ENCODE measurements at regions not wholly inside any gene's neighbourhood (a gene's known extent, or its start where the extent isn't known, plus 50 kb on each side); places are given as distances from the start of the nearest gene placed in this dataset.

- no peaks in the 10 kb centered on the region for H3K4me1 Mint-ChIP-seq (ENCODE audit: low read depth)
- DNase-seq, result no peak
- CTCF ChIA-PET, result no interaction called here
- POLR2A ChIA-PET, result no interaction called here
- intact Hi-C loops (cut with micrococcal nuclease), result no loop called here
- H3K36me3 Mint-ChIP-seq, result no peaks in the 10 kb centered on the region
- H3K9me3 Mint-ChIP-seq, result no peaks in the 10 kb centered on the region
- no peak overlapping the region for H3K27ac Mint-ChIP-seq
- H3K4me3 Mint-ChIP-seq, result no peak overlapping the region
- H3K27me3 Mint-ChIP-seq, result no peaks in the 10 kb centered on the region
Measured at GRCh38 chr3:86229086-86229774, 761.7 kb downstream of the VGLL3 start.

- no peaks in the 10 kb centered on the region for H3K4me1 Mint-ChIP-seq (ENCODE audit: low read depth)
- no peaks in the 10 kb centered on the region for H3K36me3 Mint-ChIP-seq
- no peaks in the 10 kb centered on the region for H3K27me3 Mint-ChIP-seq
- no peak for DNase-seq
- CTCF ChIA-PET, result no interaction called here
- POLR2A ChIA-PET, result no interaction called here
- H3K9me3 Mint-ChIP-seq, result no peaks in the 10 kb centered on the region
- intact Hi-C loops (cut with micrococcal nuclease), result no loop called here
- no peak overlapping the region for H3K27ac Mint-ChIP-seq
- H3K4me3 Mint-ChIP-seq, result no peak overlapping the region
Measured at GRCh38 chr3:86228101-86228500, 762.8 kb downstream of the VGLL3 start.

GRCh38 chr3:86225461-86225860, 765.5 kb downstream of the VGLL3 start:
- peaks cover 11% of the 10 kb centered on the region for H3K9me3 Mint-ChIP-seq
- H3K36me3 Mint-ChIP-seq, result no peaks in the 10 kb centered on the region
- POLR2A ChIA-PET, result no interaction called here
- no peak overlapping the region for H3K4me3 Mint-ChIP-seq
- intact Hi-C loops (cut with micrococcal nuclease), result no loop called here
- no peaks in the 10 kb centered on the region for H3K27me3 Mint-ChIP-seq
- no peaks in the 10 kb centered on the region for H3K4me1 Mint-ChIP-seq (ENCODE audit: low read depth)
- CTCF ChIA-PET, result no interaction called here
- no peak overlapping the region for H3K27ac Mint-ChIP-seq
- DNase-seq, result no peak

- no peak for DNase-seq
- Mint-ChIP-seq H3K9me3 (peaks cover 18% of the 10 kb centered on the region), H3K4me1 (ENCODE audit: low read depth) (no peaks in the 10 kb centered on the region), H3K36me3 (no peaks in the 10 kb centered on the region), H3K27ac (no peak overlapping the region), H3K4me3 (no peak overlapping the region), H3K27me3 (no peaks in the 10 kb centered on the region)
- ChIA-PET POLR2A (no interaction called here), CTCF (no interaction called here)
- intact Hi-C loops (cut with micrococcal nuclease), result no loop called here
Measured at GRCh38 chr3:86221601-86222000, 769.3 kb downstream of the VGLL3 start.

- Mint-ChIP-seq H3K36me3 (no peaks in the 10 kb centered on the region), H3K9me3 (peaks cover 18% of the 10 kb centered on the region), H3K4me3 (no peak overlapping the region), H3K27ac (no peak overlapping the region), H3K27me3 (no peaks in the 10 kb centered on the region), H3K4me1 (ENCODE audit: low read depth) (no peaks in the 10 kb centered on the region)
- DNase-seq, result no peak
- POLR2A ChIA-PET, result no interaction called here
- intact Hi-C loops (cut with micrococcal nuclease), result no loop called here
- CTCF ChIA-PET, result no interaction called here
Measured at GRCh38 chr3:86208772-86209171, 782.2 kb downstream of the VGLL3 start.

- Mint-ChIP-seq H3K27me3 (no peaks in the 10 kb centered on the region), H3K9me3 (peaks cover 20% of the 10 kb centered on the region), H3K36me3 (no peaks in the 10 kb centered on the region), H3K27ac (no peak overlapping the region), H3K4me3 (no peak overlapping the region), H3K4me1 (ENCODE audit: low read depth) (no peaks in the 10 kb centered on the region)
- CTCF ChIA-PET, result no interaction called here
- intact Hi-C loops (cut with micrococcal nuclease), result no loop called here
- POLR2A ChIA-PET, result no interaction called here
- DNase-seq, result no peak
Measured at GRCh38 chr3:86182606-86183005, 808.3 kb downstream of the VGLL3 start.

GRCh38 chr3:86180696-86181095, 810.3 kb downstream of the VGLL3 start:
- Mint-ChIP-seq H3K4me1 (ENCODE audit: low read depth) (no peaks in the 10 kb centered on the region), H3K36me3 (no peaks in the 10 kb centered on the region), H3K9me3 (peaks cover 13% of the 10 kb centered on the region), H3K27ac (no peak overlapping the region), H3K4me3 (no peak overlapping the region), H3K27me3 (no peaks in the 10 kb centered on the region)
- DNase-seq, result no peak
- intact Hi-C loops (cut with micrococcal nuclease), result no loop called here
- ChIA-PET CTCF (no interaction called here), POLR2A (no interaction called here)

GRCh38 chr3:86178095-86178494, 812.9 kb downstream of the VGLL3 start:
- POLR2A ChIA-PET, result no interaction called here
- CTCF ChIA-PET, result no interaction called here
- Mint-ChIP-seq H3K27me3 (no peaks in the 10 kb centered on the region), H3K9me3 (no peaks in the 10 kb centered on the region), H3K4me1 (ENCODE audit: low read depth) (no peaks in the 10 kb centered on the region), H3K27ac (no peak overlapping the region), H3K4me3 (no peak overlapping the region), H3K36me3 (no peaks in the 10 kb centered on the region)
- DNase-seq, result no peak
- intact Hi-C loops (cut with micrococcal nuclease), result no loop called here

- Mint-ChIP-seq H3K9me3 (peaks cover 5% of the 10 kb centered on the region), H3K27ac (no peak overlapping the region), H3K4me1 (ENCODE audit: low read depth) (no peaks in the 10 kb centered on the region), H3K36me3 (no peaks in the 10 kb centered on the region), H3K27me3 (no peaks in the 10 kb centered on the region), H3K4me3 (no peak overlapping the region)
- intact Hi-C loops (cut with micrococcal nuclease), result no loop called here
- DNase-seq, result no peak
- CTCF ChIA-PET, result no interaction called here
- POLR2A ChIA-PET, result no interaction called here
Measured at GRCh38 chr3:86176445-86176784, 814.5 kb downstream of the VGLL3 start.

- Mint-ChIP-seq H3K9me3 (peaks cover 7% of the 10 kb centered on the region), H3K27me3 (no peaks in the 10 kb centered on the region), H3K27ac (no peak overlapping the region), H3K36me3 (no peaks in the 10 kb centered on the region), H3K4me1 (ENCODE audit: low read depth) (no peaks in the 10 kb centered on the region), H3K4me3 (no peak overlapping the region)
- intact Hi-C loops (cut with micrococcal nuclease), result no loop called here
- POLR2A ChIA-PET, result no interaction called here
- DNase-seq, result no peak
- CTCF ChIA-PET, result no interaction called here
Measured at GRCh38 chr3:86175593-86176444, 815.1 kb downstream of the VGLL3 start.

GRCh38 chr3:86175051-86175536, 815.9 kb downstream of the VGLL3 start:
- Mint-ChIP-seq H3K27me3 (no peaks in the 10 kb centered on the region), H3K4me3 (no peak overlapping the region), H3K9me3 (peaks cover 7% of the 10 kb centered on the region), H3K4me1 (ENCODE audit: low read depth) (no peaks in the 10 kb centered on the region), H3K27ac (no peak overlapping the region), H3K36me3 (no peaks in the 10 kb centered on the region)
- POLR2A ChIA-PET, result no interaction called here
- CTCF ChIA-PET, result no interaction called here
- no peak for DNase-seq
- intact Hi-C loops (cut with micrococcal nuclease), result no loop called here

GRCh38 chr3:86173401-86173800, 817.5 kb downstream of the VGLL3 start:
- no peak overlapping the region for H3K27ac Mint-ChIP-seq
- peaks cover 8% of the 10 kb centered on the region for H3K9me3 Mint-ChIP-seq
- no peak for DNase-seq
- no peaks in the 10 kb centered on the region for H3K27me3 Mint-ChIP-seq
- H3K4me1 Mint-ChIP-seq (ENCODE audit: low read depth), result no peaks in the 10 kb centered on the region
- ChIA-PET CTCF (no interaction called here), POLR2A (no interaction called here)
- H3K4me3 Mint-ChIP-seq, result no peak overlapping the region
- intact Hi-C loops (cut with micrococcal nuclease), result no loop called here
- H3K36me3 Mint-ChIP-seq, result no peaks in the 10 kb centered on the region

- Mint-ChIP-seq H3K27ac (no peak overlapping the region), H3K9me3 (peaks cover 10% of the 10 kb centered on the region), H3K4me1 (ENCODE audit: low read depth) (no peaks in the 10 kb centered on the region), H3K4me3 (no peak overlapping the region), H3K36me3 (no peaks in the 10 kb centered on the region), H3K27me3 (no peaks in the 10 kb centered on the region)
- intact Hi-C loops (cut with micrococcal nuclease), result no loop called here
- no peak for DNase-seq
- ChIA-PET POLR2A (no interaction called here), CTCF (no interaction called here)
Measured at GRCh38 chr3:86168512-86168911, 822.4 kb downstream of the VGLL3 start.

Data from activated CD4-positive, alpha-beta memory T cell treated with anti-CD3 and anti-CD28 coated beads for 36 hours (primary cell).